ENCODE measurements at regions not wholly inside any gene's neighbourhood (a gene's known extent, or its start where the extent isn't known, plus 50 kb on each side); places are given as distances from the start of the nearest gene placed in this dataset.

DNA sequence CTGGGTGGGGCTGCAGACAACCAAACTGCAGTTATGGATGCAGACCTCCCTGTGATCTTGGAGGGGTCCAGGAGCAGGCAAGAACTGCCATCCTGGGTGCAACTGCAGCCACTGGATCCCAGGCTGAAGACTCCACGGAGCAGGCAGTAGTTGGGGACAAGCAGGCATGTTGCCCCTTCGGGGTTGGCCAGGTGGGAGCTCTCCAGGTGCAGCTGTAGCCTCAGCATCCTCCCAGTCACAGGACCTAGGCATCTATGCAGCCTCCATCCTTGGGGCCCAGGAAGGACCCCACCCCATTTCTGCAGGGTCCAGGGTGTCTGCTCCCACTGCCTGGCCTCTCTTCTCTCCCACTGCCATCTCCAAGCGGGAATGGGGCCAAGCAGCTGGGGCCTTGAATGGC, 322.2 kb upstream of the RBMS3 start (continued):
- TF ChIP-seq, protein P1, sequence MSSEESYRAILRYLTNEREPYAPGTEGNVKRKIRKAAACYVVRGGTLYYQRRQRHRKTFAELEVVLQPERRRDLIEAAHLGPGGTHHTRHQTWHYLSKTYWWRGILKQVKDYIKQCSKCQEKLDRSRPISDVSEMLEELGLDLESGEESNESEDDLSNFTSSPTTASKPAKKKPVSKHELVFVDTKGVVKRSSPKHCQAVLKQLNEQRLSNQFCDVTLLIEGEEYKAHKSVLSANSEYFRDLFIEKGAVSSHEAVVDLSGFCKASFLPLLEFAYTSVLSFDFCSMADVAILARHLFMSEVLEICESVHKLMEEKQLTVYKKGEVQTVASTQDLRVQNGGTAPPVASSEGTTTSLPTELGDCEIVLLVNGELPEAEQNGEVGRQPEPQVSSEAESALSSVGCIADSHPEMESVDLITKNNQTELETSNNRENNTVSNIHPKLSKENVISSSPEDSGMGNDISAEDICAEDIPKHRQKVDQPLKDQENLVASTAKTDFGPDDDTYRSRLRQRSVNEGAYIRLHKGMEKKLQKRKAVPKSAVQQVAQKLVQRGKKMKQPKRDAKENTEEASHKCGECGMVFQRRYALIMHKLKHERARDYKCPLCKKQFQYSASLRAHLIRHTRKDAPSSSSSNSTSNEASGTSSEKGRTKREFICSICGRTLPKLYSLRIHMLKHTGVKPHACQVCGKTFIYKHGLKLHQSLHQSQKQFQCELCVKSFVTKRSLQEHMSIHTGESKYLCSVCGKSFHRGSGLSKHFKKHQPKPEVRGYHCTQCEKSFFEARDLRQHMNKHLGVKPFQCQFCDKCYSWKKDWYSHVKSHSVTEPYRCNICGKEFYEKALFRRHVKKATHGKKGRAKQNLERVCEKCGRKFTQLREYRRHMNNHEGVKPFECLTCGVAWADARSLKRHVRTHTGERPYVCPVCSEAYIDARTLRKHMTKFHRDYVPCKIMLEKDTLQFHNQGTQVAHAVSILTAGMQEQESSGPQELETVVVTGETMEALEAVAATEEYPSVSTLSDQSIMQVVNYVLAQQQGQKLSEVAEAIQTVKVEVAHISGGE (CRISPR knock-in tag; IDR thresholded peaks at IDR 0.05): no peak

DNA sequence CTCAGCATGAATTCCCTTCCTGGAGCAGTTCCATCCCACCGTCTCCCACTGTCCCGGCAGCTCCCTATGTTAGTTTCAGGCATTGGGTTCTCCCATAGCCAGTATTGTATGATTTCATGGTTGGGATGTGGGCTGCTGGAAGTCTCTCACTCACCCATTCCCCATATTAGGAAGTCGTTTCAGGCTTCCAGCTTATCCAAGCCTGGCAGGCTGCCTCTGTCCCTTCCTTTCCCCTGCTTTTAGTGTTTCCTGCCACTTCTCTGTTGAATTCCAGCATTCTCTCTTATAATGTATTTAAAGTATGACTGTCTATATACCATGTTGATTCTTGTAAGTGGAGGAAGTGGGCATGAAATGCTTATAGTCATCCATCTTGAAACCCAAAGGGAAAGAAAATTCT, 309.7 kb upstream of the RBMS3 start:
- Histone ChIP-seq H4K20me1 (ENCODE audit: control insufficient read depth, insufficient read depth) (no peaks in the 10 kb centered on the region), H3K9me3 (replicated peaks; ENCODE audit: control insufficient read depth, insufficient read depth, low read length) (peaks cover 4% of the 10 kb centered on the region; the same call in 2 of the 3 replicates), H3K27me3 (replicated peaks in 1 of 2; ENCODE audit: control insufficient read depth in 2 of 2, insufficient read depth in 2 of 2, low read length in 1 of 2) (no peaks in the 10 kb centered on the region), H3K36me3 (ENCODE audit: control insufficient read depth in 2 of 2, insufficient read depth in 2 of 2, low read length in 1 of 2) (no peaks in the 10 kb centered on the region), H3K27ac (ENCODE audit: control insufficient read depth, insufficient read depth) (no peak overlapping the region), H3K4me1 (ENCODE audit: control insufficient read depth, insufficient read depth, low read length) (no peaks in the 10 kb centered on the region), H3K4me2 (ENCODE audit: control insufficient read depth, insufficient read depth) (no peak overlapping the region), H2AFZ (ENCODE audit: control insufficient read depth, low read depth, low read length) (no peak overlapping the region), H3K79me2 (ENCODE audit: control insufficient read depth, insufficient read depth, low read length) (no peaks in the 10 kb centered on the region), H3K4me3 (no peak overlapping the region), H3K9ac (ENCODE audit: control insufficient read depth, insufficient read depth, low read length) (no peak overlapping the region)
- intact Hi-C loops (cut with micrococcal nuclease; ENCODE audit: unreplicated experiment) (no loop called here), in situ Hi-C loops (cut with MboI) (no loop called here)
- DNase-seq (ENCODE audit: low read depth, low spot score): no peak
- ATAC-seq: no peak
- RAD21 ChIA-PET (ENCODE audit: unreplicated experiment): no interaction called here
- CTCF ChIA-PET: no interaction called here
- no peak for FAIRE-seq
- BruUV-seq (replicated peaks): no TSS peak
- WGBS (ENCODE audit: insufficient coverage, insufficient replicate concordance, low lambda C conversion rate, missing lambda C conversion rate): 64% methylated on average over 3 of the region's 3 CpGs
- POLR2A ChIA-PET: interaction anchor here (0.5 kb wide), 1 partner anchor 951 kb away, joined by 3 read pairs; no protein-coding TSS in a partner anchor
- SMC1A ChIA-PET (ENCODE audit: uncharacterized antibody, unreplicated experiment): no interaction called here
- TF ChIP-seq SREBF1 (IDR thresholded peaks at IDR 0.05; ENCODE audit: low read length) (no peak), SUPT20H (IDR thresholded peaks at IDR 0.05; ENCODE audit: borderline replicate concordance, control insufficient read depth, low read depth, low read length) (no peak), IKZF1 (conservative IDR thresholded peaks at IDR 0.05) (no peak), CHD4 (IDR thresholded peaks at IDR 0.05) (no peak), NR2C2 (IDR thresholded peaks at IDR 0.05; ENCODE audit: borderline replicate concordance, control insufficient read depth, insufficient read length, low read depth) (no peak), CBX3 (IDR thresholded peaks at IDR 0.05; ENCODE audit: borderline replicate concordance, low read depth) (no peak)
- TF ChIP-seq, protein P2, sequence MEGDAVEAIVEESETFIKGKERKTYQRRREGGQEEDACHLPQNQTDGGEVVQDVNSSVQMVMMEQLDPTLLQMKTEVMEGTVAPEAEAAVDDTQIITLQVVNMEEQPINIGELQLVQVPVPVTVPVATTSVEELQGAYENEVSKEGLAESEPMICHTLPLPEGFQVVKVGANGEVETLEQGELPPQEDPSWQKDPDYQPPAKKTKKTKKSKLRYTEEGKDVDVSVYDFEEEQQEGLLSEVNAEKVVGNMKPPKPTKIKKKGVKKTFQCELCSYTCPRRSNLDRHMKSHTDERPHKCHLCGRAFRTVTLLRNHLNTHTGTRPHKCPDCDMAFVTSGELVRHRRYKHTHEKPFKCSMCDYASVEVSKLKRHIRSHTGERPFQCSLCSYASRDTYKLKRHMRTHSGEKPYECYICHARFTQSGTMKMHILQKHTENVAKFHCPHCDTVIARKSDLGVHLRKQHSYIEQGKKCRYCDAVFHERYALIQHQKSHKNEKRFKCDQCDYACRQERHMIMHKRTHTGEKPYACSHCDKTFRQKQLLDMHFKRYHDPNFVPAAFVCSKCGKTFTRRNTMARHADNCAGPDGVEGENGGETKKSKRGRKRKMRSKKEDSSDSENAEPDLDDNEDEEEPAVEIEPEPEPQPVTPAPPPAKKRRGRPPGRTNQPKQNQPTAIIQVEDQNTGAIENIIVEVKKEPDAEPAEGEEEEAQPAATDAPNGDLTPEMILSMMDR (IDR thresholded peaks at IDR 0.05 in 2 of 3, conservative IDR thresholded peaks at IDR 0.05 in 1 of 3; ENCODE audit: control insufficient read depth in 2 of 3, extremely low read depth in 1 of 3, insufficient read depth in 1 of 3, low read depth in 3 of 3, low read length in 3 of 3): no peak
- TF ChIP-seq, protein P3, sequence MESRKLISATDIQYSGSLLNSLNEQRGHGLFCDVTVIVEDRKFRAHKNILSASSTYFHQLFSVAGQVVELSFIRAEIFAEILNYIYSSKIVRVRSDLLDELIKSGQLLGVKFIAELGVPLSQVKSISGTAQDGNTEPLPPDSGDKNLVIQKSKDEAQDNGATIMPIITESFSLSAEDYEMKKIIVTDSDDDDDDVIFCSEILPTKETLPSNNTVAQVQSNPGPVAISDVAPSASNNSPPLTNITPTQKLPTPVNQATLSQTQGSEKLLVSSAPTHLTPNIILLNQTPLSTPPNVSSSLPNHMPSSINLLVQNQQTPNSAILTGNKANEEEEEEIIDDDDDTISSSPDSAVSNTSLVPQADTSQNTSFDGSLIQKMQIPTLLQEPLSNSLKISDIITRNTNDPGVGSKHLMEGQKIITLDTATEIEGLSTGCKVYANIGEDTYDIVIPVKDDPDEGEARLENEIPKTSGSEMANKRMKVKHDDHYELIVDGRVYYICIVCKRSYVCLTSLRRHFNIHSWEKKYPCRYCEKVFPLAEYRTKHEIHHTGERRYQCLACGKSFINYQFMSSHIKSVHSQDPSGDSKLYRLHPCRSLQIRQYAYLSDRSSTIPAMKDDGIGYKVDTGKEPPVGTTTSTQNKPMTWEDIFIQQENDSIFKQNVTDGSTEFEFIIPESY (IDR thresholded peaks at IDR 0.05): no peak
- TF ChIP-seq, protein P4, sequence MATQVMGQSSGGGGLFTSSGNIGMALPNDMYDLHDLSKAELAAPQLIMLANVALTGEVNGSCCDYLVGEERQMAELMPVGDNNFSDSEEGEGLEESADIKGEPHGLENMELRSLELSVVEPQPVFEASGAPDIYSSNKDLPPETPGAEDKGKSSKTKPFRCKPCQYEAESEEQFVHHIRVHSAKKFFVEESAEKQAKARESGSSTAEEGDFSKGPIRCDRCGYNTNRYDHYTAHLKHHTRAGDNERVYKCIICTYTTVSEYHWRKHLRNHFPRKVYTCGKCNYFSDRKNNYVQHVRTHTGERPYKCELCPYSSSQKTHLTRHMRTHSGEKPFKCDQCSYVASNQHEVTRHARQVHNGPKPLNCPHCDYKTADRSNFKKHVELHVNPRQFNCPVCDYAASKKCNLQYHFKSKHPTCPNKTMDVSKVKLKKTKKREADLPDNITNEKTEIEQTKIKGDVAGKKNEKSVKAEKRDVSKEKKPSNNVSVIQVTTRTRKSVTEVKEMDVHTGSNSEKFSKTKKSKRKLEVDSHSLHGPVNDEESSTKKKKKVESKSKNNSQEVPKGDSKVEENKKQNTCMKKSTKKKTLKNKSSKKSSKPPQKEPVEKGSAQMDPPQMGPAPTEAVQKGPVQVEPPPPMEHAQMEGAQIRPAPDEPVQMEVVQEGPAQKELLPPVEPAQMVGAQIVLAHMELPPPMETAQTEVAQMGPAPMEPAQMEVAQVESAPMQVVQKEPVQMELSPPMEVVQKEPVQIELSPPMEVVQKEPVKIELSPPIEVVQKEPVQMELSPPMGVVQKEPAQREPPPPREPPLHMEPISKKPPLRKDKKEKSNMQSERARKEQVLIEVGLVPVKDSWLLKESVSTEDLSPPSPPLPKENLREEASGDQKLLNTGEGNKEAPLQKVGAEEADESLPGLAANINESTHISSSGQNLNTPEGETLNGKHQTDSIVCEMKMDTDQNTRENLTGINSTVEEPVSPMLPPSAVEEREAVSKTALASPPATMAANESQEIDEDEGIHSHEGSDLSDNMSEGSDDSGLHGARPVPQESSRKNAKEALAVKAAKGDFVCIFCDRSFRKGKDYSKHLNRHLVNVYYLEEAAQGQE (IDR thresholded peaks at IDR 0.05; ENCODE audit: low read depth, low read length): no peak

All from GM12878 (cell line).